Esophagus muscularis mucosa (tissue), 4 donors: ENCODE measurements at regions not wholly inside any gene's neighbourhood (a gene's known extent, or its start where the extent isn't known, plus 50 kb on each side); places are given as distances from the start of the nearest gene placed in this dataset.

Experiments
- DNase-seq: peaks from one replicate; pipeline ENCODE4 v3.0.0-alpha.2; 2017; ENCODE audit errors: extremely low spot score
- H3K27ac ChIP-seq, 4 donors: fragments of 200-600 bp; sonication (generic); replicated peaks in 1 of 4; 1 replicate in 3 of 4; 2 replicates in 1 of 4; pipeline ENCODE4 v1.5.1; 2016 to 2019; ENCODE audit warnings: mild to moderate bottlenecking in 1 of 4
- H3K27me3 ChIP-seq, 4 donors: fragments of 200-600 bp; sonication (generic); one replicate each; pipeline versions ENCODE4 v1.5.1 to v1.6.0; 2016 to 2019
- H3K36me3 ChIP-seq, 4 donors: fragments of 200-600 bp; sonication (generic); one replicate each; pipeline ENCODE4 v1.5.1; 2016 to 2019
- H3K4me1 ChIP-seq, 4 donors: fragments of 200-600 bp; sonication (generic); one replicate each; pipeline ENCODE4 v1.5.1; 2016 to 2019
- H3K4me3 ChIP-seq, 4 donors: fragments of 200-600 bp; sonication (generic); 1 replicate in 2 of 4; 2 replicates in 2 of 4; pipeline ENCODE4 v1.5.1; 2016 to 2019; ENCODE audit warnings: mild to moderate bottlenecking in 4 of 4, moderate library complexity in 1 of 4
- H3K9me3 ChIP-seq, 4 donors: fragments of 200-600 bp; sonication (generic); 1 replicate in 3 of 4; 2 replicates in 1 of 4; pipeline ENCODE4 v1.5.1; 2016 to 2019
- CTCF ChIP-seq, 3 experiments: fragments of 200-600 bp in 2 of 3; fragments of 450-650 bp in 1 of 3; sonication (generic) in 2 of 3; IDR thresholded peaks; one replicate each; pipeline ENCODE4 v1.5.1; 2017 to 2019; ENCODE audit warnings: antibody characterized with exemption in 3 of 3, mild to moderate bottlenecking in 2 of 3, moderate library complexity in 1 of 3
- EP300 ChIP-seq: sonication (generic); formaldehyde crosslinking; IDR thresholded peaks from one replicate; pipeline ENCODE4 v1.6.1; 2017; ENCODE audit warnings: antibody characterized with exemption
- POLR2A ChIP-seq: fragments of 450-650 bp; IDR thresholded peaks from one replicate; pipeline ENCODE4 v1.6.1; 2017; ENCODE audit warnings: antibody characterized with exemption, moderate library complexity, mild to moderate bottlenecking, low read depth
- POLR2AphosphoS5 ChIP-seq, 2 donors: sonication (generic); formaldehyde crosslinking; IDR thresholded peaks; one replicate each; pipeline ENCODE4 v1.6.1; 2017; ENCODE audit warnings: antibody characterized with exemption in 2 of 2
- WGBS: methylation state at CpG from one replicate; pipeline ENCODE4 v1.1.5; 2018; 5-methylcytosine and 5-hydroxymethylcytosine counted together
- intact Hi-C: fragments of 100-400 bp; cut with DNase I; formaldehyde crosslinking; loops from one replicate; pipeline ENCODE4 v1.15.1; 2023

- Histone ChIP-seq H3K4me3 (no peak overlapping the region), H3K27ac (no peak overlapping the region), H3K36me3 (no peaks in the 10 kb centered on the region), H3K9me3 (no peaks in the 10 kb centered on the region), H3K4me1 (no peaks in the 10 kb centered on the region), H3K27me3 (no peaks in the 10 kb centered on the region)
- DNase-seq: no peak
- 60% methylated on average over 3 of the region's 3 CpGs for WGBS
- no peak for TF ChIP-seq POLR2AphosphoS5 (IDR thresholded peaks at IDR 0.05)
- no peak for TF ChIP-seq CTCF (IDR thresholded peaks at IDR 0.05)
- TF ChIP-seq EP300: no peak
- TF ChIP-seq POLR2A: no peak
- intact Hi-C loops: no loop called here
Measured at GRCh38 chr14:27587103-27587502, 989.3 kb upstream of the NOVA1 start.

- Histone ChIP-seq H3K4me1 (no peaks in the 10 kb centered on the region), H3K9me3 (no peaks in the 10 kb centered on the region), H3K27ac (no peak overlapping the region), H3K4me3 (no peak overlapping the region), H3K27me3 (no peaks in the 10 kb centered on the region), H3K36me3 (no peaks in the 10 kb centered on the region)
- TF ChIP-seq POLR2A (no peak), CTCF (IDR thresholded peaks at IDR 0.05) (no peak), EP300 (no peak), POLR2AphosphoS5 (IDR thresholded peaks at IDR 0.05) (no peak)
- DNase-seq: no peak
- WGBS: 50% methylated on average over 3 of the region's 3 CpGs
- intact Hi-C loops: no loop called here
Measured at GRCh38 chr14:27605282-27605681, 1007.4 kb upstream of the NOVA1 start.

GRCh38 chr14:27608377-27608776 is 1010.5 kb upstream of the NOVA1 start:
- Histone ChIP-seq H3K4me1 (no peaks in the 10 kb centered on the region), H3K27me3 (no peaks in the 10 kb centered on the region), H3K4me3 (no peak overlapping the region), H3K36me3 (no peaks in the 10 kb centered on the region), H3K9me3 (no peaks in the 10 kb centered on the region), H3K27ac (no peak overlapping the region)
- intact Hi-C loops: no loop called here
- 98% methylated on average over 3 of the region's 3 CpGs for WGBS
- no peak for TF ChIP-seq POLR2A
- no peak for TF ChIP-seq POLR2AphosphoS5 (IDR thresholded peaks at IDR 0.05)
- TF ChIP-seq EP300: no peak
- no peak for TF ChIP-seq CTCF (IDR thresholded peaks at IDR 0.05)
- DNase-seq: no peak

GRCh38 chr14:27612121-27612520 is 1014.3 kb upstream of the NOVA1 start:
- TF ChIP-seq POLR2AphosphoS5 (IDR thresholded peaks at IDR 0.05) (no peak), CTCF (IDR thresholded peaks at IDR 0.05) (no peak), POLR2A (no peak), EP300 (no peak)
- intact Hi-C loops: no loop called here
- Histone ChIP-seq H3K9me3 (no peaks in the 10 kb centered on the region), H3K36me3 (no peaks in the 10 kb centered on the region), H3K4me3 (no peak overlapping the region), H3K27me3 (no peaks in the 10 kb centered on the region), H3K4me1 (no peaks in the 10 kb centered on the region), H3K27ac (no peak overlapping the region)
- WGBS: 89% methylated on average over 6 of the region's 6 CpGs
- DNase-seq: no peak

- TF ChIP-seq POLR2A: no peak
- TF ChIP-seq POLR2AphosphoS5 (IDR thresholded peaks at IDR 0.05): no peak
- no peak for TF ChIP-seq EP300
- no peak for TF ChIP-seq CTCF (IDR thresholded peaks at IDR 0.05)
- intact Hi-C loops: no loop called here
- H3K9me3 ChIP-seq: no peaks in the 10 kb centered on the region
- H3K27me3 ChIP-seq: no peaks in the 10 kb centered on the region
- no peak overlapping the region for H3K27ac ChIP-seq
- H3K4me3 ChIP-seq: no peak overlapping the region
- WGBS: 96% methylated on average over 2 of the region's 2 CpGs
- no peaks in the 10 kb centered on the region for H3K4me1 ChIP-seq
- no peak for DNase-seq
- no peaks in the 10 kb centered on the region for H3K36me3 ChIP-seq
Measured at GRCh38 chr14:27613102-27613501, 1015.3 kb upstream of the NOVA1 start.
